ENCODE measurements at regions not wholly inside any gene's neighbourhood (a gene's known extent, or its start where the extent isn't known, plus 50 kb on each side); places are given as distances from the start of the nearest gene placed in this dataset.

- no peak for TF ChIP-seq POLR2A (IDR thresholded peaks at IDR 0.05; ENCODE audit: low read length)
- TF ChIP-seq GATA1 (IDR thresholded peaks at IDR 0.05; ENCODE audit: low read depth, low read length), result no peak
These were observed 540.5 kb downstream of the SATB2 start for GRCh38 chr2:198917275-198917674.
